ENCODE measurements at regions not wholly inside any gene's neighbourhood (a gene's known extent, or its start where the extent isn't known, plus 50 kb on each side); places are given as distances from the start of the nearest gene placed in this dataset.

GRCh38 chr10:11661441-11661840, 50.0 kb upstream of the USP6NL start:
- no peak for TF ChIP-seq EP300 (IDR thresholded peaks at IDR 0.05; ENCODE audit: low read depth)
- TF ChIP-seq POLR2AphosphoS5 (IDR thresholded peaks at IDR 0.05) = no peak
- TF ChIP-seq POLR2A (IDR thresholded peaks at IDR 0.05) = no peak
- no peak for TF ChIP-seq CTCF (IDR thresholded peaks at IDR 0.05)
- in situ Hi-C loops (cut with MboI; ENCODE audit: low pct_ligation_motif_present in 1 of 4, low pct_unique_long_range_greater_than_20kb in 1 of 4, low sequenced_read_pairs in 3 of 4) (no loop called here), intact Hi-C loops (cut with DNase I; ENCODE audit: low total_unique reads) (no loop called here)
- no peak for DNase-seq
- Histone ChIP-seq H3K27ac (no peak overlapping the region), H3K4me3 (no peak overlapping the region), H3K27me3 (no peaks in the 10 kb centered on the region), H3K36me3 (no peaks in the 10 kb centered on the region), H3K4me1 (no peaks in the 10 kb centered on the region), H3K9me3 (no peaks in the 10 kb centered on the region)
- WGBS, 2 donors (ENCODE audit: low coverage in 1 of 2) = 94 to 96% methylated on average over 4 to 5 of the region's 5 CpGs

Measured in transverse colon (tissue), 4 donors.